Endothelial cell of umbilical vein (primary cell): ENCODE measurements at regions not wholly inside any gene's neighbourhood (a gene's known extent, or its start where the extent isn't known, plus 50 kb on each side); places are given as distances from the start of the nearest gene placed in this dataset.

ENCODE experiments used
- BruUV-seq: library from RNA; stranded (reverse); fragments of 400-500 nt; replicated peaks from 2 replicates; lab custom pipeline; 2021; lab: Mats Ljungman, UMichigan
- CTCF ChIA-PET: fragments of 300-600, 350-600 bp; sonication (Branson Sonifier 250); formaldehyde crosslinking; loops from one replicate; lab custom pipeline; 2021; ENCODE audit warnings: antibody characterized with exemption, inconsistent platforms; lab: Charles Lee
- POLR2A ChIA-PET: fragments of 300-600, 350-600 bp; sonication (Branson Sonifier 250); formaldehyde crosslinking; loops from one replicate; lab custom pipeline; 2021; ENCODE audit warnings: antibody characterized with exemption, inconsistent platforms; lab: Charles Lee
- DNase-seq: peaks from one replicate; pipeline ENCODE4 v3.0.0-alpha.2; 2011; ENCODE audit warnings: low read depth, low spot score
- FAIRE-seq: peaks from 2 replicates; lab custom pipeline; 2011; peaks lifted over from hg19 to GRCh38; lab: Jason Lieb, UNC
- H2AFZ ChIP-seq: 2 replicates; pipeline ENCODE4 v1.6.0; 2012; ENCODE audit warnings: low read depth, low read length, control low read depth, inconsistent platforms
- H3K27ac ChIP-seq: 2 replicates; pipeline ENCODE4 v1.5.1; 2011; ENCODE audit warnings: low read depth, mild to moderate bottlenecking, control low read depth, low read length, moderate library complexity; ENCODE audit not compliant: insufficient read depth
- H3K27me3 ChIP-seq, 2 experiments: 2 replicates each; pipeline versions ENCODE4 v1.6.0 to v1.6.1; 2011; ENCODE audit warnings: low read length in 2 of 2, mixed read lengths in 1 of 2; ENCODE audit not compliant: control insufficient read depth in 2 of 2, insufficient read depth in 2 of 2
- H3K36me3 ChIP-seq, 2 experiments: 2 replicates in 1 of 2; 3 replicates in 1 of 2; pipeline ENCODE4 v1.5.1; 2011; ENCODE audit warnings: low read length in 2 of 2, mild to moderate bottlenecking in 1 of 2, moderate library complexity in 1 of 2; ENCODE audit not compliant: control insufficient read depth in 2 of 2, insufficient read depth in 2 of 2; ENCODE audit errors: extremely low read depth in 1 of 2
- H3K4me1 ChIP-seq: 3 replicates; pipeline ENCODE4 v1.5.1; 2011; ENCODE audit warnings: mild to moderate bottlenecking, low read length; ENCODE audit not compliant: control insufficient read depth, insufficient read depth; ENCODE audit errors: extremely low read depth
- H3K4me2 ChIP-seq: 2 replicates; pipeline ENCODE4 v1.6.1; 2011; ENCODE audit warnings: low read length, control low read depth, mixed read lengths; ENCODE audit not compliant: insufficient read depth
- H3K4me3 ChIP-seq, 3 experiments: fragments of 200-600 bp in 1 of 3; sonication (generic), shearing (Covaris generic) in 1 of 3; replicated peaks in 1 of 3; 2 replicates each; pipeline ENCODE4 v1.5.1; 2011 to 2016; ENCODE audit warnings: control low read depth in 3 of 3, low read length in 3 of 3, mild to moderate bottlenecking in 2 of 3, inconsistent platforms in 1 of 3, low read depth in 1 of 3, moderate library complexity in 1 of 3; ENCODE audit not compliant: insufficient read depth in 1 of 3
- H3K79me2 ChIP-seq: 2 replicates; pipeline ENCODE4 v1.6.0; 2012; ENCODE audit warnings: low read length, inconsistent platforms; ENCODE audit not compliant: control insufficient read depth, insufficient read depth
- H3K9ac ChIP-seq: replicated peaks from 2 replicates; pipeline ENCODE3; 2011; ENCODE audit warnings: low read length, control low read depth; ENCODE audit not compliant: insufficient read depth; ENCODE audit errors: extremely low read depth
- H3K9me1 ChIP-seq: replicated peaks from 3 replicates; pipeline ENCODE4 v1.6.0; 2011; ENCODE audit warnings: mild to moderate bottlenecking, low read length; ENCODE audit not compliant: control insufficient read depth, insufficient read depth; ENCODE audit errors: extremely low read depth
- H3K9me3 ChIP-seq: replicated peaks from 2 replicates; pipeline ENCODE4 v1.5.1; 2012; ENCODE audit warnings: low read length, inconsistent platforms; ENCODE audit not compliant: control insufficient read depth, insufficient read depth
- H4K20me1 ChIP-seq: replicated peaks from 2 replicates; pipeline ENCODE3; 2011; ENCODE audit warnings: mild to moderate bottlenecking, low read length; ENCODE audit not compliant: control insufficient read depth, insufficient read depth; ENCODE audit errors: extremely low read depth
- FOS ChIP-seq: IDR thresholded peaks from 2 replicates; pipeline ENCODE4 v1.6.1; 2011; ENCODE audit warnings: mild to moderate bottlenecking, low read length, moderate library complexity, borderline replicate concordance; ENCODE audit not compliant: insufficient read depth
- GATA2 ChIP-seq: IDR thresholded peaks from 2 replicates; pipeline ENCODE4 v1.7.0; 2011; ENCODE audit warnings: low read depth, mild to moderate bottlenecking, moderate library complexity, mixed read lengths, low read length; ENCODE audit not compliant: insufficient read length, insufficient read depth
- JUN ChIP-seq: IDR thresholded peaks from 2 replicates; pipeline ENCODE4 v1.6.1; 2011; ENCODE audit warnings: borderline replicate concordance, low read depth; ENCODE audit not compliant: insufficient read length, insufficient read depth
- MYC ChIP-seq: IDR thresholded peaks from one replicate; pipeline ENCODE4 v1.6.1; 2011; ENCODE audit warnings: mild to moderate bottlenecking, low read depth, low read length
- POLR2AphosphoS5 ChIP-seq: IDR thresholded peaks from 2 replicates; pipeline ENCODE4 v1.6.1; 2012; ENCODE audit warnings: low read depth, mild to moderate bottlenecking, control low read depth, low read length, moderate library complexity; ENCODE audit not compliant: insufficient read depth
- dilution Hi-C: fragments of 300-500 bp; cut with MboI; formaldehyde crosslinking; loops from one replicate; pipeline ENCODE4 v1.15.0; 2019; ENCODE audit warnings: low sequenced_read_pairs; ENCODE audit not compliant: extremely low pct_ligation_motif_present
- intact Hi-C: fragments of 100-400 bp; cut with micrococcal nuclease; formaldehyde crosslinking; loops from one replicate; pipeline ENCODE4 v1.10.0; 2022
- TF ChIP-seq, protein P1 (sequence below), 2 donors: IDR thresholded peaks; 1 replicate in 1 of 2; 2 replicates in 1 of 2; pipeline ENCODE4 v1.5.1; 2011; ENCODE audit warnings: low read length in 2 of 2, mild to moderate bottlenecking in 2 of 2, moderate library complexity in 2 of 2, control low read depth in 1 of 2, inconsistent platforms in 1 of 2, low read depth in 1 of 2; ENCODE audit not compliant: insufficient read depth in 1 of 2; ENCODE audit errors: extremely low read depth in 1 of 2

DNA sequence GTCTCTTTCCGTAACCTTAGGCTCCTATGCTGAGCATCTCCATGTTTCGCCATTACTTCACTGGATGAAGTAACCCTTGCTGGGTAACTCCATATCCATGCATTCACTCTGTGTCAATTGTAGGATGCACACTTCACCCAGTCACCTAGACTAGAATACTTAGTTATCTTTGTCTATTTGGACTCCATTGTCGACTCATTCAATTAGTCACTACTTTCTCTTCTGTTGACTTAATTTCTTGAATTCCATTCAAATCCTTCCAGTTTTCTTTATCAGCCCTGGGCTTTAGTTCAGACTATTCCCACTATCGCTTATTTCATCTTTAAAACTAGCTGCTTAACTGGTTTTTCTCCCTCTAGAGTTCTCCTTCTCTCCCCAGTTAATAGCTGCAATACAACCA lies 111.3 kb upstream of the TNS3 start:
- intact Hi-C loops = no loop called here
- no peak overlapping the region for H3K9ac ChIP-seq
- H2AFZ ChIP-seq = no peak overlapping the region
- H3K4me3 ChIP-seq = no peak overlapping the region
- dilution Hi-C loops = no loop called here
- no peaks in the 10 kb centered on the region for H3K79me2 ChIP-seq
- no TSS peak for BruUV-seq
- FAIRE-seq (no peak), DNase-seq (no peak)
- no peaks in the 10 kb centered on the region for H3K4me1 ChIP-seq
- no peaks in the 10 kb centered on the region for H3K36me3 ChIP-seq
- H3K9me1 ChIP-seq = no peaks in the 10 kb centered on the region
- H3K9me3 ChIP-seq = no peaks in the 10 kb centered on the region
- no peak overlapping the region for H3K27ac ChIP-seq
- POLR2A ChIA-PET = no interaction called here
- TF ChIP-seq POLR2AphosphoS5 (no peak), MYC (no peak), JUN (no peak), GATA2 (no peak), FOS (no peak)
- TF ChIP-seq, protein P1, sequence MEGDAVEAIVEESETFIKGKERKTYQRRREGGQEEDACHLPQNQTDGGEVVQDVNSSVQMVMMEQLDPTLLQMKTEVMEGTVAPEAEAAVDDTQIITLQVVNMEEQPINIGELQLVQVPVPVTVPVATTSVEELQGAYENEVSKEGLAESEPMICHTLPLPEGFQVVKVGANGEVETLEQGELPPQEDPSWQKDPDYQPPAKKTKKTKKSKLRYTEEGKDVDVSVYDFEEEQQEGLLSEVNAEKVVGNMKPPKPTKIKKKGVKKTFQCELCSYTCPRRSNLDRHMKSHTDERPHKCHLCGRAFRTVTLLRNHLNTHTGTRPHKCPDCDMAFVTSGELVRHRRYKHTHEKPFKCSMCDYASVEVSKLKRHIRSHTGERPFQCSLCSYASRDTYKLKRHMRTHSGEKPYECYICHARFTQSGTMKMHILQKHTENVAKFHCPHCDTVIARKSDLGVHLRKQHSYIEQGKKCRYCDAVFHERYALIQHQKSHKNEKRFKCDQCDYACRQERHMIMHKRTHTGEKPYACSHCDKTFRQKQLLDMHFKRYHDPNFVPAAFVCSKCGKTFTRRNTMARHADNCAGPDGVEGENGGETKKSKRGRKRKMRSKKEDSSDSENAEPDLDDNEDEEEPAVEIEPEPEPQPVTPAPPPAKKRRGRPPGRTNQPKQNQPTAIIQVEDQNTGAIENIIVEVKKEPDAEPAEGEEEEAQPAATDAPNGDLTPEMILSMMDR (IDR thresholded peaks at IDR 0.05; ENCODE audit: extremely low read depth in 1 of 2, insufficient read depth in 1 of 2, low read depth in 1 of 2, low read length in 2 of 2) = no peak
- CTCF ChIA-PET = interaction anchor here (1.5 to 1.6 kb wide), 2 partner anchors 126 to 257 kb away, joined by 4 read pairs; no protein-coding TSS in a partner anchor
- no peaks in the 10 kb centered on the region for H4K20me1 ChIP-seq
- no peaks in the 10 kb centered on the region for H3K27me3 ChIP-seq
- no peak overlapping the region for H3K4me2 ChIP-seq
